PC-9 (cell line): ENCODE measurements at regions not wholly inside any gene's neighbourhood (a gene's known extent, or its start where the extent isn't known, plus 50 kb on each side); places are given as distances from the start of the nearest gene placed in this dataset.

Experiments
- EZH2 ChIP-seq: fragments of 200-600 bp; sonication (generic); IDR thresholded peaks from 2 replicates; pipeline ENCODE4 v1.8.0; 2017; ENCODE audit warnings: antibody characterized with exemption, low read depth
- TF ChIP-seq, protein P1 (sequence below): fragments of 200-600 bp; sonication (generic); conservative IDR thresholded peaks from 2 replicates; pipeline ENCODE4 v1.6.1; 2017; ENCODE audit warnings: mixed run types, antibody characterized with exemption, mild to moderate bottlenecking, moderate library complexity

DNA sequence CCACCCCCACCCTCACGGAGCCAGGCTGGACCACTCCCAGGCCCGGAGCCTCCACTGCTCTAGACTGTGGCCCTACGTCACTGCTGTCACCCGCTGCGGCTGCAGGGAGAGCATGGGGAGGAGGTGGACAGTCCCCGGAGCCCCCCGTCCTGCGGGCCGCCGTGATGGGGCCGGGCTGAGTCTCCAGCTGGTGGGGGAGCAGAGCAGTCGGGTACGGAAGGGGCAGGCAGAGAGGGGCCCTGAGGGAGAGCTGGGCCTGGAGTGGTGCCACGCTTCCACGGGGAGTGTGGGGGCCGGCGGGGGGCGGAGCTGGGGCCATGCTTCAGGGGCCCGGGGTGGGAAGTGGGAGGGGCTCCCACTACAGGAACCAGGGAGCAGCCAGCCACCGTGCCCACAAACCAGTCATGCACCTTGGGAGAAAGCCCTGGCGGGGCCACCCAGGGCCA, 98.9 kb upstream of the KCNK1 start:
- TF ChIP-seq, protein P1, sequence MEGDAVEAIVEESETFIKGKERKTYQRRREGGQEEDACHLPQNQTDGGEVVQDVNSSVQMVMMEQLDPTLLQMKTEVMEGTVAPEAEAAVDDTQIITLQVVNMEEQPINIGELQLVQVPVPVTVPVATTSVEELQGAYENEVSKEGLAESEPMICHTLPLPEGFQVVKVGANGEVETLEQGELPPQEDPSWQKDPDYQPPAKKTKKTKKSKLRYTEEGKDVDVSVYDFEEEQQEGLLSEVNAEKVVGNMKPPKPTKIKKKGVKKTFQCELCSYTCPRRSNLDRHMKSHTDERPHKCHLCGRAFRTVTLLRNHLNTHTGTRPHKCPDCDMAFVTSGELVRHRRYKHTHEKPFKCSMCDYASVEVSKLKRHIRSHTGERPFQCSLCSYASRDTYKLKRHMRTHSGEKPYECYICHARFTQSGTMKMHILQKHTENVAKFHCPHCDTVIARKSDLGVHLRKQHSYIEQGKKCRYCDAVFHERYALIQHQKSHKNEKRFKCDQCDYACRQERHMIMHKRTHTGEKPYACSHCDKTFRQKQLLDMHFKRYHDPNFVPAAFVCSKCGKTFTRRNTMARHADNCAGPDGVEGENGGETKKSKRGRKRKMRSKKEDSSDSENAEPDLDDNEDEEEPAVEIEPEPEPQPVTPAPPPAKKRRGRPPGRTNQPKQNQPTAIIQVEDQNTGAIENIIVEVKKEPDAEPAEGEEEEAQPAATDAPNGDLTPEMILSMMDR, result no peak
- no peak for TF ChIP-seq EZH2
